ENCODE measurements at regions not wholly inside any gene's neighbourhood (a gene's known extent, or its start where the extent isn't known, plus 50 kb on each side); places are given as distances from the start of the nearest gene placed in this dataset.

GRCh38 chr11:31968461-31969358 lies 122.2 kb upstream of the RCN1 start:
- Histone ChIP-seq H3K79me2 (ENCODE audit: low read length) (no peaks in the 10 kb centered on the region), H3K9ac (ENCODE audit: low read length) (no peak overlapping the region), H3K9me2 (replicated peaks; ENCODE audit: insufficient read depth, low read length) (no peaks in the 10 kb centered on the region), H3K36me3 (replicated peaks; ENCODE audit: insufficient read depth, low read length) (no peaks in the 10 kb centered on the region), H2AFZ (ENCODE audit: low read length) (no peak overlapping the region), H3K9me3 (replicated peaks; ENCODE audit: insufficient read depth, low read length) (no peaks in the 10 kb centered on the region), H4K20me1 (ENCODE audit: insufficient read depth, low read length) (no peaks in the 10 kb centered on the region), H3K4me1 (ENCODE audit: low read length) (no peaks in the 10 kb centered on the region), H3F3A (ENCODE audit: insufficient read depth, low read length) (no peaks in the 10 kb centered on the region), H3K27ac (ENCODE audit: low read length) (no peak overlapping the region), H3K27me3 (replicated peaks; ENCODE audit: insufficient read depth, low read length) (no peaks in the 10 kb centered on the region), H3K4me3 (ENCODE audit: low read length) (no peak overlapping the region), H3K4me2 (ENCODE audit: low read depth, low read length) (no peak overlapping the region)
- DNase-seq = no peak
- TF ChIP-seq EZH2 (optimal IDR thresholded peaks at IDR 0.05; ENCODE audit: low read depth, low read length) (no peak), CTCF (IDR thresholded peaks at IDR 0.05; ENCODE audit: low read length) (no peak), EZH2phosphoT487 (IDR thresholded peaks at IDR 0.05; ENCODE audit: low read length) (no peak)

- TF ChIP-seq CTCF (IDR thresholded peaks at IDR 0.05; ENCODE audit: low read length) (no peak), EZH2 (optimal IDR thresholded peaks at IDR 0.05; ENCODE audit: low read depth, low read length) (no peak), EZH2phosphoT487 (IDR thresholded peaks at IDR 0.05; ENCODE audit: low read length) (no peak)
- Histone ChIP-seq H3K27me3 (replicated peaks; ENCODE audit: insufficient read depth, low read length) (no peaks in the 10 kb centered on the region), H3F3A (ENCODE audit: insufficient read depth, low read length) (no peaks in the 10 kb centered on the region), H3K36me3 (replicated peaks; ENCODE audit: insufficient read depth, low read length) (no peaks in the 10 kb centered on the region), H3K9ac (ENCODE audit: low read length) (no peak overlapping the region), H3K4me2 (ENCODE audit: low read depth, low read length) (no peak overlapping the region), H2AFZ (ENCODE audit: low read length) (no peak overlapping the region), H4K20me1 (ENCODE audit: insufficient read depth, low read length) (no peaks in the 10 kb centered on the region), H3K9me2 (replicated peaks; ENCODE audit: insufficient read depth, low read length) (no peaks in the 10 kb centered on the region), H3K4me1 (ENCODE audit: low read length) (no peaks in the 10 kb centered on the region), H3K27ac (ENCODE audit: low read length) (no peak overlapping the region), H3K4me3 (ENCODE audit: low read length) (no peak overlapping the region), H3K79me2 (ENCODE audit: low read length) (no peaks in the 10 kb centered on the region), H3K9me3 (replicated peaks; ENCODE audit: insufficient read depth, low read length) (no peaks in the 10 kb centered on the region)
- DNase-seq = no peak
Observed at GRCh38 chr11:31967404-31968130, 123.3 kb upstream of the RCN1 start.

- no peak overlapping the region for H3K27ac ChIP-seq (ENCODE audit: low read length)
- H4K20me1 ChIP-seq (ENCODE audit: insufficient read depth, low read length) = no peaks in the 10 kb centered on the region
- H3K4me3 ChIP-seq (ENCODE audit: low read length) = no peak overlapping the region
- H2AFZ ChIP-seq (ENCODE audit: low read length) = no peak overlapping the region
- H3K79me2 ChIP-seq (ENCODE audit: low read length) = no peaks in the 10 kb centered on the region
- no peaks in the 10 kb centered on the region for H3K9me3 ChIP-seq (replicated peaks; ENCODE audit: insufficient read depth, low read length)
- no peaks in the 10 kb centered on the region for H3K27me3 ChIP-seq (replicated peaks; ENCODE audit: insufficient read depth, low read length)
- H3K36me3 ChIP-seq (replicated peaks; ENCODE audit: insufficient read depth, low read length) = no peaks in the 10 kb centered on the region
- no peaks in the 10 kb centered on the region for H3K4me1 ChIP-seq (ENCODE audit: low read length)
- TF ChIP-seq EZH2phosphoT487 (IDR thresholded peaks at IDR 0.05; ENCODE audit: low read length) (no peak), CTCF (IDR thresholded peaks at IDR 0.05; ENCODE audit: low read length) (no peak), EZH2 (optimal IDR thresholded peaks at IDR 0.05; ENCODE audit: low read depth, low read length) (no peak)
- no peak overlapping the region for H3K4me2 ChIP-seq (ENCODE audit: low read depth, low read length)
- H3K9me2 ChIP-seq (replicated peaks; ENCODE audit: insufficient read depth, low read length) = no peaks in the 10 kb centered on the region
- H3K9ac ChIP-seq (ENCODE audit: low read length) = no peak overlapping the region
- no peaks in the 10 kb centered on the region for H3F3A ChIP-seq (ENCODE audit: insufficient read depth, low read length)
- no peak for DNase-seq
Observed at GRCh38 chr11:31966846-31967245, 124.0 kb upstream of the RCN1 start.

Measured in MM.1S (cell line).